Activated CD4-positive, alpha-beta T cell treated with anti-CD3 and anti-CD28 coated beads, Interleukin-2, amount 50 U/mL, for 1 hour (primary cell): ENCODE measurements at regions not wholly inside any gene's neighbourhood (a gene's known extent, or its start where the extent isn't known, plus 50 kb on each side); places are given as distances from the start of the nearest gene placed in this dataset.
"Not testable (repeated sequence)": the region's sequence is repeated elsewhere in the genome, so short reads cannot be mapped to it uniquely, and the experiment has no call there.

ENCODE experiments used
- DNase-seq: peaks from one replicate; pipeline ENCODE4 v3.0.0-alpha.2; 2020

- no peak for DNase-seq
Measured at GRCh38 chr1:56257726-56258125, 321.6 kb downstream of the PLPP3 start.

- DNase-seq: no peak
Measured at GRCh38 chr1:56256153-56257000, 323.0 kb downstream of the PLPP3 start.

GRCh38 chr1:56255516-56256152, 323.7 kb downstream of the PLPP3 start:
- no peak for DNase-seq

- DNase-seq: no peak
Measured at GRCh38 chr1:56254130-56254529, 325.2 kb downstream of the PLPP3 start.

- no peak for DNase-seq
Measured at GRCh38 chr1:56250809-56251208, 328.6 kb downstream of the PLPP3 start.

GRCh38 chr1:56249234-56249633, 330.1 kb downstream of the PLPP3 start:
- no peak for DNase-seq

GRCh38 chr1:56248138-56248537, 331.2 kb downstream of the PLPP3 start:
- DNase-seq: no peak

GRCh38 chr1:56246726-56247125, 332.6 kb downstream of the PLPP3 start:
- DNase-seq: not testable (repeated sequence)

GRCh38 chr1:56240400-56240799, 339.0 kb downstream of the PLPP3 start:
- DNase-seq: no peak

GRCh38 chr1:56237491-56238064, 341.8 kb downstream of the PLPP3 start:
- no peak for DNase-seq

GRCh38 chr1:56236688-56237087, 342.7 kb downstream of the PLPP3 start:
- no peak for DNase-seq

- no peak for DNase-seq
Measured at GRCh38 chr1:56235909-56236510, 343.4 kb downstream of the PLPP3 start.

- DNase-seq: no peak
Measured at GRCh38 chr1:56229186-56229585, 350.2 kb downstream of the PLPP3 start.

- no peak for DNase-seq
Measured at GRCh38 chr1:56227886-56228285, 351.5 kb downstream of the PLPP3 start.

GRCh38 chr1:56227401-56227800, 352.0 kb downstream of the PLPP3 start:
- no peak for DNase-seq

GRCh38 chr1:56225964-56226815, 353.2 kb downstream of the PLPP3 start:
- DNase-seq: no peak

- no peak for DNase-seq
Measured at GRCh38 chr1:56223968-56224367, 355.4 kb downstream of the PLPP3 start.

- DNase-seq: no peak
Measured at GRCh38 chr1:56222914-56223540, 356.3 kb downstream of the PLPP3 start.

GRCh38 chr1:56220021-56220420, 359.3 kb downstream of the PLPP3 start:
- no peak for DNase-seq

- DNase-seq: no peak
Measured at GRCh38 chr1:56218023-56218422, 361.3 kb downstream of the PLPP3 start.

GRCh38 chr1:56216218-56216617, 363.1 kb downstream of the PLPP3 start:
- DNase-seq: no peak

- no peak for DNase-seq
Measured at GRCh38 chr1:56215771-56216170, 363.6 kb downstream of the PLPP3 start.
